DOHH2 (cell line): ENCODE measurements at regions not wholly inside any gene's neighbourhood (a gene's known extent, or its start where the extent isn't known, plus 50 kb on each side); places are given as distances from the start of the nearest gene placed in this dataset.

Experiments
- H3F3A ChIP-seq: fragments of 200-600 bp; sonication (generic), shearing (Covaris generic); 2 replicates; pipeline ENCODE4 v1.6.0; 2016; ENCODE audit warnings: antibody characterized with exemption, mild to moderate bottlenecking; ENCODE audit not compliant: control insufficient read depth, insufficient read depth
- H3K27ac ChIP-seq: fragments of 200-600 bp; sonication (generic); 2 replicates; pipeline ENCODE4 v1.5.1; 2014; ENCODE audit warnings: low read depth, mild to moderate bottlenecking, low read length, moderate library complexity
- H3K27me3 ChIP-seq: fragments of 200-600 bp; sonication (generic); 2 replicates; pipeline ENCODE4 v1.6.1; 2014; ENCODE audit warnings: mild to moderate bottlenecking, low read length, mixed read lengths; ENCODE audit not compliant: control insufficient read depth
- H3K36me3 ChIP-seq: fragments of 200-600 bp; sonication (generic); 2 replicates; pipeline ENCODE4 v1.6.1; 2014; ENCODE audit warnings: mild to moderate bottlenecking, low read length, moderate library complexity, mixed read lengths; ENCODE audit not compliant: control insufficient read depth
- H3K4me1 ChIP-seq: fragments of 200-600 bp; sonication (generic); 2 replicates; pipeline ENCODE4 v1.6.1; 2014; ENCODE audit warnings: mild to moderate bottlenecking, low read length, mixed read lengths; ENCODE audit not compliant: control insufficient read depth
- H3K4me2 ChIP-seq: fragments of 200-600 bp; sonication (generic); 2 replicates; pipeline ENCODE4 v1.6.0; 2014; ENCODE audit warnings: mild to moderate bottlenecking, low read length, moderate library complexity
- H3K4me3 ChIP-seq: fragments of 200-600 bp; sonication (generic); 2 replicates; pipeline ENCODE4 v1.5.1; 2014; ENCODE audit warnings: mild to moderate bottlenecking, low read length, mixed read lengths
- H3K79me2 ChIP-seq: fragments of 200-600 bp; sonication (generic); 2 replicates; pipeline ENCODE4 v1.6.1; 2014; ENCODE audit warnings: mild to moderate bottlenecking, low read length, mixed read lengths; ENCODE audit not compliant: control insufficient read depth
- H3K9me2 ChIP-seq: fragments of 200-600 bp; sonication (generic); replicated peaks from 2 replicates; pipeline ENCODE4 v1.6.1; 2014; ENCODE audit warnings: mild to moderate bottlenecking, low read length, mixed read lengths; ENCODE audit not compliant: control insufficient read depth
- H3K9me3 ChIP-seq: fragments of 200-600 bp; sonication (generic); 2 replicates; pipeline ENCODE4 v1.6.1; 2014; ENCODE audit warnings: antibody characterized with exemption, low read length, mixed read lengths; ENCODE audit not compliant: control insufficient read depth, insufficient read depth
- H4K20me1 ChIP-seq: fragments of 200-600 bp; sonication (generic); 2 replicates; pipeline ENCODE4 v1.6.0; 2014; ENCODE audit warnings: low read depth, mild to moderate bottlenecking, antibody characterized with exemption, low read length, moderate library complexity; ENCODE audit not compliant: control insufficient read depth, insufficient read depth
- EZH2phosphoT487 ChIP-seq: fragments of 200-600 bp; sonication (generic); IDR thresholded peaks from 2 replicates; pipeline ENCODE4 v1.6.1; 2017; ENCODE audit warnings: borderline replicate concordance, mild to moderate bottlenecking, antibody characterized with exemption, low read length, moderate library complexity, mixed read lengths
- TF ChIP-seq, protein P1 (sequence below): fragments of 200-600 bp; sonication (generic); IDR thresholded peaks from one replicate; pipeline ENCODE4 v1.5.1; 2014; ENCODE audit warnings: antibody characterized with exemption, mild to moderate bottlenecking, low read depth, low read length; ENCODE audit not compliant: poor library complexity, severe bottlenecking

DNA sequence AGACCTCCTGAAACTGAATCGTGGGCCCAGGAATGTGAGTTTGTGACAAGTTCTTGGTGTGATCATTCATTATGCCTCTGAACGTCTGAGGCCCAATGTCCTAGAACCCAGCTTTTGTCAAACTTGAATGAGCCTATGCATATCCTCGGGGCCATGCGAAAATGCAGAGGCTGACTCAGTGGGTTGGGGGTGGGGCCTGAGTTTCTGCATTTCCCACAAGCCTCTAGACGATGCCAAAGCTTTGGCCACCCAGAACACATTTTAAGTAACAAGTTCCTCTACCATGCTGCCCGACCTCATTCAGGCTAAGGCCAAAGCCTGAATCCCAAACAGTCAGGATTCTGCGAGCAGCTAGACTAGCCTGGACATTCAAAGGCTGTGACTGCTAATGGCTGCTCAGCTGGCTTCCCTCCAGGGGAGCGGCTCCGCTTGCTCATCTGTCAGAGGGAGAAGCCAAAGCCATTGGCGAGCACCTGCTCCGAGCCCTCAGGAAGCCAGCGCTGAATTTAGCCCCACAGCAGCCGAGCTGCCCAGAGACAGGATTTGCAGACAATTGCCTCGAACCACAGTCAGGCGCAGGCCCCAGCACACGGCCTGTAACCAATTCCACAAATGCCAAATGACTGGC lies 177.5 kb downstream of the ZDHHC21 start:
- no peaks in the 10 kb centered on the region for H3K27me3 ChIP-seq
- H3K27ac ChIP-seq: no peak overlapping the region
- H4K20me1 ChIP-seq: no peaks in the 10 kb centered on the region
- no peaks in the 10 kb centered on the region for H3F3A ChIP-seq
- H3K9me3 ChIP-seq: no peaks in the 10 kb centered on the region
- no peaks in the 10 kb centered on the region for H3K4me1 ChIP-seq
- no peak overlapping the region for H3K4me2 ChIP-seq
- no peaks in the 10 kb centered on the region for H3K36me3 ChIP-seq
- no peak overlapping the region for H3K4me3 ChIP-seq
- no peaks in the 10 kb centered on the region for H3K79me2 ChIP-seq
- TF ChIP-seq, protein P1, sequence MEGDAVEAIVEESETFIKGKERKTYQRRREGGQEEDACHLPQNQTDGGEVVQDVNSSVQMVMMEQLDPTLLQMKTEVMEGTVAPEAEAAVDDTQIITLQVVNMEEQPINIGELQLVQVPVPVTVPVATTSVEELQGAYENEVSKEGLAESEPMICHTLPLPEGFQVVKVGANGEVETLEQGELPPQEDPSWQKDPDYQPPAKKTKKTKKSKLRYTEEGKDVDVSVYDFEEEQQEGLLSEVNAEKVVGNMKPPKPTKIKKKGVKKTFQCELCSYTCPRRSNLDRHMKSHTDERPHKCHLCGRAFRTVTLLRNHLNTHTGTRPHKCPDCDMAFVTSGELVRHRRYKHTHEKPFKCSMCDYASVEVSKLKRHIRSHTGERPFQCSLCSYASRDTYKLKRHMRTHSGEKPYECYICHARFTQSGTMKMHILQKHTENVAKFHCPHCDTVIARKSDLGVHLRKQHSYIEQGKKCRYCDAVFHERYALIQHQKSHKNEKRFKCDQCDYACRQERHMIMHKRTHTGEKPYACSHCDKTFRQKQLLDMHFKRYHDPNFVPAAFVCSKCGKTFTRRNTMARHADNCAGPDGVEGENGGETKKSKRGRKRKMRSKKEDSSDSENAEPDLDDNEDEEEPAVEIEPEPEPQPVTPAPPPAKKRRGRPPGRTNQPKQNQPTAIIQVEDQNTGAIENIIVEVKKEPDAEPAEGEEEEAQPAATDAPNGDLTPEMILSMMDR: no peak
- no peak for TF ChIP-seq EZH2phosphoT487
- no peaks in the 10 kb centered on the region for H3K9me2 ChIP-seq

- TF ChIP-seq, protein P1: no peak
- no peak for TF ChIP-seq EZH2phosphoT487
- Histone ChIP-seq H3K27ac (no peak overlapping the region), H3K4me2 (no peak overlapping the region)
These were observed 178.2 kb downstream of the ZDHHC21 start for GRCh38 chr9:14515049-14515448.

DNA sequence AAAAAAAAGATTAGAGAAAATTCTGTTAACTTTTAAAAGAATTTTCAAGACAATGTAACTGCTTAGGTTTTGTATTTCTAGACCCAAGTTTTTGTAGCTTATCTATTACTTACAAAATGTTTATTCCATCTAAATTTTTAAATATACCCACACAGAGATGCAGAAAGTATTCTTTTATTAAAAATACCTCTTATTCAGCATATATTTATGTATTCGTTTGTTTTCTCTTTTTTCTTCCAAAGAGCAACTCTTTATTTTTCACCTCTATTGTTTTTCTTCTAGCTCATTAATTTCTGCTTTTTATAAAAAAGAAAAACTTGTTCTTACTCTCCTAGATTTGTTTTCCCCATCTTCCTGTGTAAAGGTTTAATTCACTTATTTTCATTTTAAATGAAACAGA lies 180.3 kb downstream of the ZDHHC21 start:
- no peak overlapping the region for H3K27ac ChIP-seq
- H3K9me3 ChIP-seq: no peaks in the 10 kb centered on the region
- no peaks in the 10 kb centered on the region for H3K27me3 ChIP-seq
- H3K79me2 ChIP-seq: no peaks in the 10 kb centered on the region
- H3K9me2 ChIP-seq: no peaks in the 10 kb centered on the region
- H3K4me2 ChIP-seq: no peak overlapping the region
- H3K36me3 ChIP-seq: no peaks in the 10 kb centered on the region
- no peaks in the 10 kb centered on the region for H3F3A ChIP-seq
- no peaks in the 10 kb centered on the region for H3K4me1 ChIP-seq
- H3K4me3 ChIP-seq: no peak overlapping the region
- TF ChIP-seq, protein P1: no peak
- no peak for TF ChIP-seq EZH2phosphoT487
- H4K20me1 ChIP-seq: no peaks in the 10 kb centered on the region

More at GRCh38 chr9:14515049-14515448, 178.2 kb downstream of the ZDHHC21 start:
- Histone ChIP-seq H4K20me1 (no peaks in the 10 kb centered on the region), H3F3A (no peaks in the 10 kb centered on the region), H3K79me2 (no peaks in the 10 kb centered on the region), H3K9me2 (no peaks in the 10 kb centered on the region), H3K27me3 (no peaks in the 10 kb centered on the region), H3K4me1 (no peaks in the 10 kb centered on the region), H3K9me3 (no peaks in the 10 kb centered on the region), H3K36me3 (no peaks in the 10 kb centered on the region), H3K4me3 (no peak overlapping the region)
